SH-SY5Y (cell line): ENCODE measurements at regions not wholly inside any gene's neighbourhood (a gene's known extent, or its start where the extent isn't known, plus 50 kb on each side); places are given as distances from the start of the nearest gene placed in this dataset.

ENCODE experiments used
- GATA2 ChIP-seq: IDR thresholded peaks from 2 replicates; pipeline ENCODE4 v1.6.1; 2011; ENCODE audit warnings: mild to moderate bottlenecking, low read depth, low read length
- GATA3 ChIP-seq: IDR thresholded peaks from 2 replicates; pipeline ENCODE4 v1.6.1; 2011; ENCODE audit warnings: low read depth, mild to moderate bottlenecking, low read length, moderate library complexity

GRCh38 chr6:44002593-44003344 is 124.5 kb downstream of the MRPL14 start:
- no peak for TF ChIP-seq GATA2
- no peak for TF ChIP-seq GATA3
